ENCODE measurements at regions not wholly inside any gene's neighbourhood (a gene's known extent, or its start where the extent isn't known, plus 50 kb on each side); places are given as distances from the start of the nearest gene placed in this dataset.
"Not testable (repeated sequence)": the region's sequence is repeated elsewhere in the genome, so short reads cannot be mapped to it uniquely, and the experiment has no call there.

DNA sequence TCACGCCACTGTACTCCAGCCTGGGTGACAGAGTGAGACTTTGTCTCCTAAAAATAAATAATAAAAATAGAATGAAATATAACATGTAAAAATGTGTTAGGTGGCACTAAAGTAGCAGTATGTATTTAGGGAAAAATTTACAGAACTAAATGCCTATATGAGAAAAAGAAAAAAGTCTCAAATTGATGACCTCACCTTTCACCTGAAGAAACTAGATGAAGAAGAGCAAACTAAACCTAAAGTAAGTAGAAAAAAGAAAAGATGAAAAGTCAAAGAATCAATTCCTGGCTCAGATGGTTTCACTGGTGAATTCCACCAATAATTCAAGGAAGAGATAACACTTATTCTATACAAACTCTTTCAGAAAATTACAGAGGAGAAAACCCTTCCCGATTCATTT lies 106.5 kb upstream of the NANOS1 start:
- FAIRE-seq (no peak), DNase-seq (ENCODE audit: insufficient read length, low spot score) (no peak)
- TF ChIP-seq POU2F2 (IDR thresholded peaks at IDR 0.05; ENCODE audit: low read depth, low read length) (no peak), SPI1 (IDR thresholded peaks at IDR 0.05; ENCODE audit: low read depth, low read length) (no peak), POLR2AphosphoS5 (IDR thresholded peaks at IDR 0.05; ENCODE audit: low read depth, low read length) (no peak), POLR2A (IDR thresholded peaks at IDR 0.05; ENCODE audit: low read depth, low read length) (no peak), PAX5 (IDR thresholded peaks at IDR 0.05; ENCODE audit: insufficient read depth, low read length, severe bottlenecking) (no peak), TAF1 (IDR thresholded peaks at IDR 0.05; ENCODE audit: low read depth, low read length) (no peak)

DNA sequence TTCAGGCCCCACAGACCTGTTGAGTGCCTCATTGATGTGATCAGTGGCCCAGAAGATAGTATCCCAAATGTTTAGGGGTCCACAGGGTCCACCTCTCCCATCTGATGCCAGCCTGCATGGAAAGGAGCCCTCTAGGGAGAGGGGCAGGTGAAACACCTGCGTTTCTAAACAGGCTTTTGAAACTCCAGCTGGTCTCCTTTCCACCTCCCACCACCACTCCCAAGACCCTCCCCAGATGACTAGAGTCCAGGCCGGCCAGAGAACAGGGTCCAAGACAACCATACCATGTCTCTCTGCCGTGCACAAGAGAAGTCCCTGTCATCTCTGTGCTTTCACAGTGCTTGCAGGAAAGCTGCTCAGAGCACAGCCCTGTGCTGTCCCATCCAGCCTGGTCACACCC lies 105.0 kb upstream of the NANOS1 start:
- FAIRE-seq (no peak), DNase-seq (ENCODE audit: insufficient read length, low spot score) (no peak)
- TF ChIP-seq TAF1 (IDR thresholded peaks at IDR 0.05; ENCODE audit: low read depth, low read length), result no peak
- TF ChIP-seq POU2F2 (IDR thresholded peaks at IDR 0.05; ENCODE audit: low read depth, low read length), result no peak
- TF ChIP-seq POLR2A (IDR thresholded peaks at IDR 0.05; ENCODE audit: low read depth, low read length), result no peak
- TF ChIP-seq POLR2AphosphoS5 (IDR thresholded peaks at IDR 0.05; ENCODE audit: low read depth, low read length), result no peak
- no peak for TF ChIP-seq PAX5 (IDR thresholded peaks at IDR 0.05; ENCODE audit: insufficient read depth, low read length, severe bottlenecking)
- TF ChIP-seq SPI1 (IDR thresholded peaks at IDR 0.05; ENCODE audit: low read depth, low read length), result no peak

DNA sequence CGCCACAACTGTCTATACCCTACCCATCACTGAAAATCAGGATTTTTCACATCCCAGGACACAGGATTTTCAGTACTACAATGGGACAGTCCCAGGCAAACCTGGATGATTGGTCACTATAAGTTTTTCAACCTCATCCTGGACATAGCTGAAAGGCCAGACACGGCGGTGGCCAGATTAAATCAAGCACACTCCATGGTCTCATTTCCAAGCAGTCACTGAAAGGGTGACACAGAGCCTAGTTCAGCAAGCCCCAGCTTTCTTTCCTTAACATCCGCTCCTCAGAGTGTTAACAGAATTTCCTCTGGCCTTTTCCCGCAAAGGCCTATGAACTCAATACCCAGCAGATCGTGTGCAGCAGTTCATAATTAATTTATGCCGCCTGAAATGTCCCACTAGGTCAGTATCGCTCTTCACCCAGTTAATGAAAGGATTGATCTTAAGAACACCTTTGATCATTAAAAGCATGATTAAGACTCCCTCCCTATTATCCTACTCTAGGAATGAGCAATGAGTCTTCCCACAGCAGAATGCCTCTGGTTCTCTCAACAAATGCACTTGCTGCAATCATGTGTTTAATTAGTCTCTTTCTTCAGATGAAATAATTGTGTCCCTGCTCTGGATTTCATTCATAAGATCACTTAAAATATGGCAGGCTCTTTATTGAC lies 104.0 kb upstream of the NANOS1 start:
- FAIRE-seq (no peak), DNase-seq (ENCODE audit: insufficient read length, low spot score) (no peak)
- TF ChIP-seq POLR2A (IDR thresholded peaks at IDR 0.05; ENCODE audit: low read depth, low read length) (no peak), TAF1 (IDR thresholded peaks at IDR 0.05; ENCODE audit: low read depth, low read length) (no peak), SPI1 (IDR thresholded peaks at IDR 0.05; ENCODE audit: low read depth, low read length) (no peak), POLR2AphosphoS5 (IDR thresholded peaks at IDR 0.05; ENCODE audit: low read depth, low read length) (no peak), POU2F2 (IDR thresholded peaks at IDR 0.05; ENCODE audit: low read depth, low read length) (no peak), PAX5 (IDR thresholded peaks at IDR 0.05; ENCODE audit: insufficient read depth, low read length, severe bottlenecking) (no peak)

DNA sequence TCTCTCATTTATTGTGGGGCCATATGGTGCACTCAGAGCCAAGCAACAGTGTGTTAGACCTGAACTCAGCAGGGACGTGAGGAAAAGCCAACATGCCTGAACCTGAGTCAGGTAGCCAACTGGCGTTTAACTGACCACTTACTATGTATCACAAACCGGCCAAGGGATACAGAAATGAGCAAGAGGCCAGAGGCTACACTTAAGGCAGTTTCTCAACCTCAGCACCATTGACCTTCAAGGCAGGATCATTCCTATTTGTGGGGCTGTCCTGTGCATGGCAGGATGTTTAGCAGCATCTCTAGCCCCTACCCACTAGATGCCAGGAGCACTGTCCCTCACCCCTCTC lies 103.5 kb upstream of the NANOS1 start:
- FAIRE-seq, result no peak
- TF ChIP-seq POLR2A (IDR thresholded peaks at IDR 0.05; ENCODE audit: low read depth, low read length) (no peak), POU2F2 (IDR thresholded peaks at IDR 0.05; ENCODE audit: low read depth, low read length) (no peak)

DNA sequence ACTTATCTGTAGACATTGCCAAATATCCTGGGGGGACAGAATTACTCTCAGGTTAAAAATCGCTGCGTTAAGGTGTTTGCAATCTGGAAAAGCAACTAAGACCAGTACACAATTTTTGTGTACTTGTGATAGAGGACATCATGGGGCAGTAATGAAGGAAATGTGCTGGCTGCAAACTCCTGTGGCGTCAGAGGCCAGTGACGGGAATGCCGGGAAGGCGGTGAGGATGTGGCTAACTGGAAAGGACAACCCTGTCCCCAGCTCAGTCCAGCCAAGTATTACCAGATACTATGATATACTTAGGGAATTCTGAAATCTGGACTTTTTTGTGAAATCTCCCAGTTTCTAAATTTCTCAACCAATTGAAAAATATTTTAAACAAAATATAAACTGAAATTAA lies 103.1 kb upstream of the NANOS1 start:
- FAIRE-seq (no peak), DNase-seq (ENCODE audit: insufficient read length, low spot score) (no peak)
- TF ChIP-seq TAF1 (IDR thresholded peaks at IDR 0.05; ENCODE audit: low read depth, low read length) (no peak), POU2F2 (IDR thresholded peaks at IDR 0.05; ENCODE audit: low read depth, low read length) (no peak), POLR2AphosphoS5 (IDR thresholded peaks at IDR 0.05; ENCODE audit: low read depth, low read length) (no peak), POLR2A (IDR thresholded peaks at IDR 0.05; ENCODE audit: low read depth, low read length) (no peak), PAX5 (IDR thresholded peaks at IDR 0.05; ENCODE audit: insufficient read depth, low read length, severe bottlenecking) (no peak), SPI1 (IDR thresholded peaks at IDR 0.05; ENCODE audit: low read depth, low read length) (no peak)

More for the DNA sequence above, 103.5 kb upstream of the NANOS1 start:
- DNase-seq (ENCODE audit: insufficient read length, low spot score), result no peak

DNA sequence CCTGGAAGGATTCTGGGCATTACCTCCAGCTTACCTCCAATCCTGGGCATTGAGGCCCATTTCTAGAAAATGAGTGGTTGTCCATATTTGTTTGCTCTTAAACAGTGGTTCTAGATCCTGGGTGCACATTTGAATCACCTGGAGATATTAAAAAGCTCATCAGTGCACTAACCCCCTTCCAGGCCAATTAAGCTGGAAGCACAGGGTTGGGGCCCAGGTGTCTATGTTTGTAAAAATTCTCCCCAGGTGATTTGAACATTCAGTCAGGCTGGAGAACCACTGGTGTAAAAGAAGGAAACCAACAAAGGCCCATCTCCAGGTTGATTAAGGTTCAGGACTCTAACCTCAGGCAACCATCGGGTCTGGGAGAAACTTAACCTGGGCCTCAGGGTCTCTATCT lies 102.6 kb upstream of the NANOS1 start:
- FAIRE-seq (no peak), DNase-seq (ENCODE audit: insufficient read length, low spot score) (no peak)
- no peak for TF ChIP-seq POLR2AphosphoS5 (IDR thresholded peaks at IDR 0.05; ENCODE audit: low read depth, low read length)
- TF ChIP-seq TAF1 (IDR thresholded peaks at IDR 0.05; ENCODE audit: low read depth, low read length), result no peak
- no peak for TF ChIP-seq POLR2A (IDR thresholded peaks at IDR 0.05; ENCODE audit: low read depth, low read length)
- TF ChIP-seq PAX5 (IDR thresholded peaks at IDR 0.05; ENCODE audit: insufficient read depth, low read length, severe bottlenecking), result no peak
- TF ChIP-seq SPI1 (IDR thresholded peaks at IDR 0.05; ENCODE audit: low read depth, low read length), result no peak
- TF ChIP-seq POU2F2 (IDR thresholded peaks at IDR 0.05; ENCODE audit: low read depth, low read length), result no peak

DNA sequence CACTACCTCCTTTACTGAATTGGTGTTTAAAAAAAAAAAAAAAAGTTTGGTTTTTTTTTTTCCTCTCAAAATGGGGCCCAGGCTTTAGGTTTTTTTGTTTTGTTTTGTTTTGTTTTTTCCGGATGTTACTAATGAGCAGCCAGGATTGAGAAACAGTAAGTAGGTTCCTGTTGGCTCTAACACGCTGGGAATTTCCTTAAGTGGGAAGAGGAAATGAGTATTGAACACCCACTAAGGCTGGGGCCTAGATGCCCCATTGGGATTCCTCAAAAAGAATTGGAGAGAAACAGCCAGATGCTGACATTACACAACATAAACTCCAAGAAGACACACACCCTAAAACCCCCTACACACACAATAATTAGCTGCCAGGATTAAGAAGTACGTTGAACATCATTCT lies 102.2 kb upstream of the NANOS1 start:
- FAIRE-seq (no peak), DNase-seq (ENCODE audit: insufficient read length, low spot score) (no peak)
- TF ChIP-seq PAX5 (IDR thresholded peaks at IDR 0.05; ENCODE audit: insufficient read depth, low read length, severe bottlenecking), result no peak
- no peak for TF ChIP-seq TAF1 (IDR thresholded peaks at IDR 0.05; ENCODE audit: low read depth, low read length)
- no peak for TF ChIP-seq POLR2AphosphoS5 (IDR thresholded peaks at IDR 0.05; ENCODE audit: low read depth, low read length)
- no peak for TF ChIP-seq SPI1 (IDR thresholded peaks at IDR 0.05; ENCODE audit: low read depth, low read length)
- TF ChIP-seq POLR2A (IDR thresholded peaks at IDR 0.05; ENCODE audit: low read depth, low read length), result no peak
- TF ChIP-seq POU2F2 (IDR thresholded peaks at IDR 0.05; ENCODE audit: low read depth, low read length), result no peak

DNA sequence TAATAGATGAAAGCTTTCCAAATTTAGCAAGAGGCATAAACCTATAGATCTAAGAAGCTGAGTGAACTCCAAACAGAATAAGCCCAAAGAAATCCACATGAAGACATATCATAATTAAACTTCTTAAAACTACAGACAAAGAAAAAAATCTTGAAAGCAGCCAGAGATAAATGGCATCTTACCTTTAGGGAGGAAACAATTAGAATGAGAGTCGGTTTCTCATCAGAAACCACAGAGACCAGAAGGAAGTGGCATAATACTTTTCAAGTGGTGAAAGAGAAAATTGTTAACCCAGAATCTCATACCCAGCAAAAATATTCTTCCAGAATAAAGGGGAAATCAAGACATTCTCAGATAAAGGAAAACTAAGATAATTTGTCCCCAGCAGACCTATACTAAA lies 98.9 kb upstream of the NANOS1 start:
- FAIRE-seq, result no peak
- DNase-seq (ENCODE audit: insufficient read length, low spot score), result no peak
- TF ChIP-seq POLR2AphosphoS5 (IDR thresholded peaks at IDR 0.05; ENCODE audit: low read depth, low read length), result no peak
- TF ChIP-seq SPI1 (IDR thresholded peaks at IDR 0.05; ENCODE audit: low read depth, low read length), result no peak
- TF ChIP-seq POLR2A (IDR thresholded peaks at IDR 0.05; ENCODE audit: low read depth, low read length), result no peak
- no peak for TF ChIP-seq PAX5 (IDR thresholded peaks at IDR 0.05; ENCODE audit: insufficient read depth, low read length, severe bottlenecking)
- no peak for TF ChIP-seq TAF1 (IDR thresholded peaks at IDR 0.05; ENCODE audit: low read depth, low read length)
- no peak for TF ChIP-seq POU2F2 (IDR thresholded peaks at IDR 0.05; ENCODE audit: low read depth, low read length)

DNA sequence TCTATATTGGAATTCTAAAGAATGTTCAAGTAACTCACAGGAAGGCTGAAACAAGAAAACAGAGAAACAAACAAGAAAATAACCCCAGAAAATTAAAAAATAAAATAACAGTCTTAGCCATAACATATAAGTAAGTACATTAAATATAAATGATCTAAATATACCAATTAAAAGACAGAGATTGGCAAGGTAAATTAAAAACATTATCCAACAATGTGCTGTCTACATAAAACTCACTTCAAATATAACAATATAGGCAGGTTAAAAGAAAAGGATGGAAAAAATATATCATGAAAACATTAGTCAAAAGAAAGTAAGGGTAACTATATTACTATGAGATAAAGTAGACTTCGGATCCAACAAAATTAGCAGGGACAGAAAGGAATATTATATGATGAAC lies 98.1 kb upstream of the NANOS1 start:
- TF ChIP-seq TAF1 (IDR thresholded peaks at IDR 0.05; ENCODE audit: low read depth, low read length) (no peak), POLR2AphosphoS5 (IDR thresholded peaks at IDR 0.05; ENCODE audit: low read depth, low read length) (no peak), POU2F2 (IDR thresholded peaks at IDR 0.05; ENCODE audit: low read depth, low read length) (no peak), SPI1 (IDR thresholded peaks at IDR 0.05; ENCODE audit: low read depth, low read length) (no peak), POLR2A (IDR thresholded peaks at IDR 0.05; ENCODE audit: low read depth, low read length) (no peak), PAX5 (IDR thresholded peaks at IDR 0.05; ENCODE audit: insufficient read depth, low read length, severe bottlenecking) (no peak)
- FAIRE-seq (no peak), DNase-seq (ENCODE audit: insufficient read length, low spot score) (no peak)

DNA sequence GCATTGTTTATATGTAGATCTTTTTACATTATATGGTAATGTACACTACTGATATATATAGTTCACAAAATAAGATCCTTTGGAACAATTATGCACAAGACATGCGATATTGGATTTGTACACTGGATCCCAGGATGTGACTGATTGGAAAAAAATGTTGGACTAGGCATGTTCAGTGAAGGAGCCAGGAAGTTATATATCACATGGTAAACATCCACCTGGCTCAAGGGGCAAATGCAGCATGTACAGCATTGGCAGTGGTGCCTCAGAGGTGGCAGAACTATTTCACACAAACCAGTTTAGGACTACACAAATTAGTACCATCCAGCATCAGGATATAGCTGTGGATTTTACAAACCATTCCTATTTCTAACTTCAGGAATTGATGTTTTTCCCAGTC lies 97.4 kb upstream of the NANOS1 start:
- FAIRE-seq; DNase-seq (ENCODE audit: insufficient read length, low spot score): not testable (repeated sequence)
